Kidney (tissue), 13 donors: ENCODE measurements at regions not wholly inside any gene's neighbourhood (a gene's known extent, or its start where the extent isn't known, plus 50 kb on each side); places are given as distances from the start of the nearest gene placed in this dataset.

Experiments
- DNase-seq, 5 donors: peaks; one replicate each; pipeline ENCODE4 v3.0.0-alpha.2; 2013 to 2020
- FAIRE-seq: peaks from 2 replicates; lab custom pipeline; 2012; peaks lifted over from hg19 to GRCh38; lab: Jason Lieb, UNC
- H3K27ac ChIP-seq, 2 donors: one replicate each; pipeline ENCODE4 v1.7.0; 2013; ENCODE audit warnings: low read depth in 2 of 2, low read length in 2 of 2, inconsistent platforms in 1 of 2
- H3K27me3 ChIP-seq: one replicate; pipeline ENCODE4 v1.7.1; 2013; ENCODE audit warnings: low read length, inconsistent platforms; ENCODE audit not compliant: control insufficient read depth, insufficient read depth
- H3K36me3 ChIP-seq, 3 donors: one replicate each; pipeline versions ENCODE4 v1.7.0 to v1.7.1; 2013; ENCODE audit warnings: low read length in 3 of 3, control low read depth in 1 of 3, inconsistent platforms in 1 of 3; ENCODE audit not compliant: insufficient read depth in 3 of 3, control insufficient read depth in 2 of 3
- H3K4me1 ChIP-seq, 3 donors: one replicate each; pipeline versions ENCODE4 v1.7.0 to v1.7.1; 2013; ENCODE audit warnings: low read length in 3 of 3, inconsistent platforms in 1 of 3, low read depth in 1 of 3; ENCODE audit not compliant: control insufficient read depth in 2 of 3, insufficient read depth in 2 of 3
- H3K4me3 ChIP-seq, 3 donors: one replicate each; pipeline versions ENCODE4 v1.7.0 to v1.8.1; 2013; ENCODE audit warnings: low read length in 3 of 3, control low read depth in 1 of 3, inconsistent platforms in 1 of 3
- H3K9ac ChIP-seq, 3 donors: one replicate each; pipeline versions ENCODE4 v1.7.0 to v1.7.1; 2013; ENCODE audit warnings: low read length in 3 of 3, control low read depth in 1 of 3, inconsistent platforms in 1 of 3
- H3K9me3 ChIP-seq, 3 donors: one replicate each; pipeline versions ENCODE4 v1.7.0 to v1.7.1; 2013; ENCODE audit warnings: low read length in 3 of 3, control low read depth in 1 of 3, inconsistent platforms in 1 of 3; ENCODE audit not compliant: control insufficient read depth in 2 of 3, insufficient read depth in 1 of 3
- intact Hi-C: fragments of 100-400 bp; cut with DNase I; formaldehyde crosslinking; loops from one replicate; pipeline ENCODE4 v1.11.1; 2022
- TF ChIP-seq, protein P1 (sequence below): IDR thresholded peaks from 3 replicates; pipeline ENCODE4 v1.5.1; 2012; ENCODE audit warnings: mild to moderate bottlenecking, moderate library complexity, borderline replicate concordance; ENCODE audit not compliant: insufficient read depth; ENCODE audit errors: extremely low read depth
- donor health status: control.
- donor health status: control.
- donor health status: control.
- donor health status: control.
- donor health status: control.
- donor health status: DM: yes; HTN: yes; CAD: no.
- donor health status: Normal renal cell carcinoma (clear cell type).

DNA sequence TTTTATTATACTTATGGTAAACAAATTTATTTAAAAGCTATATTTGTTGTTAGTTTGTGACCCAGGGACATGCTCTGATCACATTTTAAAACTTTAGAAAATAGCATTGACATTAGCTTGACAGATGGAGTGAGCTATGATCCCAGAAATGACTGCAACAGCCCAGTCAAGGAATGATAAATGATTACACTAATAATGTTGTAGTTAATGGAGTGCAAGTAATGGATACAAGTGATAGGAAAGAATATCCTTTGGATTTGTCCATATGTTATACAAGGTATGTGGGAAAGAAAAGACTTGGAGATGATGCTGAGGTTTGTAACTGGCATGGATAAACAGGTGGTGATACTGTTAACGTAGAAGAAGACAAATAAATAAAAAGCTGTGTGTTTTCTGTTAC, 1908.7 kb downstream of the MRPL39 start:
- DNase-seq (no peak), FAIRE-seq (no peak)
- no peak overlapping the region for H3K27ac ChIP-seq
- H3K9me3 ChIP-seq: peaks cover 0 to 6% (median 0%) of the 10 kb centered on the region in 3 donors
- TF ChIP-seq, protein P1, sequence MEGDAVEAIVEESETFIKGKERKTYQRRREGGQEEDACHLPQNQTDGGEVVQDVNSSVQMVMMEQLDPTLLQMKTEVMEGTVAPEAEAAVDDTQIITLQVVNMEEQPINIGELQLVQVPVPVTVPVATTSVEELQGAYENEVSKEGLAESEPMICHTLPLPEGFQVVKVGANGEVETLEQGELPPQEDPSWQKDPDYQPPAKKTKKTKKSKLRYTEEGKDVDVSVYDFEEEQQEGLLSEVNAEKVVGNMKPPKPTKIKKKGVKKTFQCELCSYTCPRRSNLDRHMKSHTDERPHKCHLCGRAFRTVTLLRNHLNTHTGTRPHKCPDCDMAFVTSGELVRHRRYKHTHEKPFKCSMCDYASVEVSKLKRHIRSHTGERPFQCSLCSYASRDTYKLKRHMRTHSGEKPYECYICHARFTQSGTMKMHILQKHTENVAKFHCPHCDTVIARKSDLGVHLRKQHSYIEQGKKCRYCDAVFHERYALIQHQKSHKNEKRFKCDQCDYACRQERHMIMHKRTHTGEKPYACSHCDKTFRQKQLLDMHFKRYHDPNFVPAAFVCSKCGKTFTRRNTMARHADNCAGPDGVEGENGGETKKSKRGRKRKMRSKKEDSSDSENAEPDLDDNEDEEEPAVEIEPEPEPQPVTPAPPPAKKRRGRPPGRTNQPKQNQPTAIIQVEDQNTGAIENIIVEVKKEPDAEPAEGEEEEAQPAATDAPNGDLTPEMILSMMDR: no peak
- no peaks in the 10 kb centered on the region for H3K36me3 ChIP-seq
- no peak overlapping the region for H3K4me3 ChIP-seq
- no peaks in the 10 kb centered on the region for H3K4me1 ChIP-seq
- intact Hi-C loops: no loop called here
- no peaks in the 10 kb centered on the region for H3K27me3 ChIP-seq
- H3K9ac ChIP-seq: no peak overlapping the region

DNA sequence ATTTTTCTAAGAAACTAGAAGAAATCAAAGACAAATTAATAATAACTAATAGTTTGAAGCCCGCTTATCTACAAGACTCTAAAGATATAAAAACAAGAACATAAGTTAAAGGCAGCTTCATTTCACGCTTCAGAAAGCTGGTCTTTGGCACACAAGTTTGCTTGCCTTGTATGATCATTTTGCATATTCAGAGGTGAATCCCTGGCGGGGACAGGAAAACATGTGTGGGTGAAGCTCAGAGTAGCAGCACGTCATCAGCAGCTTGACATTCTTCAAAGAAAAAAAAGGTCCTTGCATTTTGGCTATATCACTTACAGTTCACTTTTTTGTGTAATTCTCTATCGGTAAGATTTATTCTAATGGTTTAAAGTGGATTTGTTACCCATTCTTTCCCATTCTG, 1911.8 kb downstream of the MRPL39 start:
- Histone ChIP-seq H3K36me3 (no peaks in the 10 kb centered on the region), H3K9ac (no peak overlapping the region), H3K9me3 (peaks cover 0 to 6% (median 0%) of the 10 kb centered on the region in 3 donors), H3K27ac (no peak overlapping the region), H3K27me3 (no peaks in the 10 kb centered on the region), H3K4me3 (no peak overlapping the region), H3K4me1 (no peaks in the 10 kb centered on the region)
- intact Hi-C loops: no loop called here
- no peak for FAIRE-seq
- peak in 1 of 5 donors; percentile 5 for DNase-seq
- TF ChIP-seq, protein P1: no peak

DNA sequence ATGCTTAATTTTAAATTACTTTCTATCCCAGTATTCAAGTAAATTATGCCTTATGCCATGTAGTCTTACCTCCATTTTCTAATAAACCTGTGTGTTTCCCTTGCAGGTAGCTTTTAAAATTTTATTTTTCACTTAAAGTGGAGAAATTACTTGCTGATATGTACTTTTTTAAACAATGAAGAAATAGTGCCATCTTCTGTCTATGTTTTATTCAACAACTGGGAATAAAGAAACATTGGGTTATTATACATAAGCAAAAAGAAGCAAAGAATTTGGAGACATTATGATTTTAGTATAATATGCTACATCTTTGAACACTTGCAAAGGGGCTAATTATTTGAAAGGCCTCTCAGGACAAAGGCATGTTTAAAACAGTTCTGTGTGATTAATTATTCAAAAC, 1912.9 kb downstream of the MRPL39 start:
- Histone ChIP-seq H3K4me3 (no peak overlapping the region), H3K36me3 (no peaks in the 10 kb centered on the region), H3K9ac (no peak overlapping the region), H3K9me3 (peaks cover 0 to 4% (median 0%) of the 10 kb centered on the region in 3 donors), H3K27me3 (no peaks in the 10 kb centered on the region), H3K4me1 (no peaks in the 10 kb centered on the region), H3K27ac (no peak overlapping the region)
- intact Hi-C loops: no loop called here
- DNase-seq (no peak), FAIRE-seq (no peak)
- TF ChIP-seq, protein P1: no peak

DNA sequence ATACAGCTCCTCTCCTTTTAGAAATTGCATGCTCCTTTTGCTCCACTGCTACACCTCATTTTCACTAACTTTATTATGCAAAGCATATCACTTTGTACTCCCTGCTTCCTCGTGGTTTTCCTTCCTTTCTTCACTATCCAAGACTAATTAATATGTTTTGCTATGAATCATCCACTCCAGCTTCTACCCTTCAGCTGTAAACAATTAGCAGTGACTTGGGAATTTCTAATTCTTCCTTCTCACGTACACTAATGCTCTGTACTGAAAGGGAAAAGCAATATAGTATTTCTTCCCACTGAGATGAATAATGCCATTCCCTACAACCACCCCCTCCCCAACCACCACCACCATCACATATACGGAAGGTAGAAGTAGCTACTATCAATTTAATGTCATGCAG, 1917.0 kb downstream of the MRPL39 start:
- no peak overlapping the region for H3K4me3 ChIP-seq
- H3K9me3 ChIP-seq: no peaks in the 10 kb centered on the region
- H3K4me1 ChIP-seq: no peaks in the 10 kb centered on the region
- DNase-seq (no peak), FAIRE-seq (no peak)
- TF ChIP-seq, protein P1: no peak
- no peaks in the 10 kb centered on the region for H3K27me3 ChIP-seq
- no peak overlapping the region for H3K9ac ChIP-seq
- intact Hi-C loops: no loop called here
- no peaks in the 10 kb centered on the region for H3K36me3 ChIP-seq
- H3K27ac ChIP-seq: no peak overlapping the region
